Eye (tissue), 1 donor: ENCODE measurements at regions not wholly inside any gene's neighbourhood (a gene's known extent, or its start where the extent isn't known, plus 50 kb on each side); places are given as distances from the start of the nearest gene placed in this dataset.
"Not testable (repeated sequence)": the region's sequence is repeated elsewhere in the genome, so short reads cannot be mapped to it uniquely, and the experiment has no call there.

Experiments used
- DNase-seq: peaks from one replicate; pipeline ENCODE4 v3.0.0-alpha.2; 2015

DNA sequence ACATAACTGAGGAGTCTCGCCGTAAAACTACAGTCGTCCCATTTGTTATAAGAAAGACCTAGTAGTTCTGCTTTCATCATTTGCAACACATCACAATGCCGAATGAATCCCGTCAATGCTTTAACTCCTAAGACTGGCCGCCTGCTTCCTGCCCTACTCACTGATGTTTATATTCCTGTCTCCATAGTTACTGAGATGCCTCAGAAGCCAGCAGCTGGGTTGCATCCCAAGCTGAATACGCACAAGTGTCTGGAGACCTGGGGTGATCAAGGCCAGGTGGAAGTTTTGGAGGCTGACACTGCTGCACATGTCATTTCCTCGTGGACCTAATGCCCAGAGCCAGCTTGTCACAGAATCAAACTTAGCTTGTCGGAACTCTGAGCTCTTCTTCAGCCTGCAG, 95.2 kb upstream of the UBE2E1 start:
- DNase-seq: peak; percentile 85

DNA sequence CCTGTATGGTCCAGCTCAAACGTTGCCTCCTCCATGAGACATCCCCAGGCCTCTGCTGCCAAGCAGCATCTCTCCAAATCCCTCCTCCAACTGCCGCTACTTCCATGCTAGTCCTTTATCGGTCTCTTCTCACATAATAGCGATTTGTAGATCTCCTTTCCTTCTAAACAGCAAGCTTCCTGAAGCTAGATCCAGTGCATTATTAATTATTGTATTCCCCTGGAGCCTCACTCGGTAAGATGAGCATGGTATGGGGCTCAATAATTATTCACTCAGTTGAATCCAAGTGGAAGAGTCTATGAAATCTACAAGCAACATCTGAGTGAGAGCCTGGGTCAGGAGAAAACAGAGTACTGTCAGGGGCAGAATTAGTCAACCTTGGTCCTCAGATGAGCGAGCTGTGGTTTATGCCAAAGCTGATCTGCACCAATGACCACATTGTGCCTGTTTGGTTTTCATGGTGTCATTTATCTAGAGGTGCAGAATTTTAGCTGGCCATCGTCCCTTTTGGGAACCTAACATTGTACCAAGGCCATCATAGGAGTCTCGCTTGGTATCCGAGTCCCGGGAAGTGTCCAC, 93.8 kb upstream of the UBE2E1 start:
- peak; percentile 69 for DNase-seq

DNA sequence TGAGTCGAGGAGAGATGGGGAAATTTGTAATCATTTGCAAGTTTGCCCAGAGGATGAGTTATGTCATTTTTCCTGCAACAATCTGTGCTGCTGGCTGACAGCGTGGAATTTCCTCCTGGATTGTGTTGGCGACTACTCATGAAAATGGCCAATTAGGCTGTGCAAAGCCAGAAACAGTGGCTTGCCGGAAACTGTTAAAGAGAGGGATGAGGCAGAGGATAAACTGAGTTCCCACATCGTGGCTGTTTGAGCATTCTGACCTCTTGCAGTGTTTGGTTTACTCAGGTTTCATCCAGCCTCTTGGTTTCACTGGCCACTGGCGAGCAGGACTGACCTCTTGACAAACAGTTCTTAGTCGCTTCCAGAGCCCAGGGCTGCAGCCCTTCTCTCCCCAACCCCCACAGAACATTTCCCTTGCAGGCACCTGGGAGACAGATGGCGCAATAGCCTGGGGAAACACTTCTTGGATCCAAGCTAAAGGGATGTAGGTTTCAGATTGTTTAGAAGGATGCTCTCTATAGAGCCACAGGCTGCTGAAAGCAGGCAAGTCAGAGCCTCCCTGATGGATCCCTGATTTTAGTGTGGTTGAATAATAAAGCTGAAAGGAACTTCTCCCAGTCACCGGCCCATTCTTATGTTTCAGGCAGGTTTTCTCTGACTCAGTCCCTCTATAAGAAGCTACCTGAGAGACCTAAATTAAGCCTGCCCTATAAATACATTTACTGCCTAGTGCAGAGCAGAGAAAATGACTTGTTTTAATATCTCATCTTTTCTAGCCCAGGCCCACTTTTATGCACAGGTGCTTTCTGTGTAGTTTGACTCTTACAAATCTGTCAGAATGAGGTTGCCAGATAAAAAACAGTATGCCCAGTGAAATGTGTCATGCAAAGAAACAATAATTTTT, 92.8 kb upstream of the UBE2E1 start:
- DNase-seq: peak; percentile 75

DNA sequence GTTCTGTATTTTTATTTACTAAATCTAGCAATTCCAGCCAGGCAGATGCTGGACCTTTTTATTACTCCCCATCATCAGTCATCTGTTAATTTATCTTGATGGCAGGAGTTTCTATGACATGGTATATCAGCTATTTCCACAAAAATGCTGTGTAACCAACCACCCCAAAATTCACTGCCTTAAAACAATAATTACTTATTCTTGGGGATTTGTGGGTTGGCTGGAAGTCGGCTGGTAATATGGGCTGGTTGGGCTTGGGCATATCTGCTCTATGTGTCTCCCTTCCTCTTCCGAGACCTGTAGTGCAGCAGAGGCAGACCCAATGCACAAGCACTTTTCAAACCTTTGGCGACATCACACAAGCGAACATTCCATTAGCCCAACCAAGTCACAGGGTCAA, 92.1 kb upstream of the UBE2E1 start:
- DNase-seq: no peak

DNA sequence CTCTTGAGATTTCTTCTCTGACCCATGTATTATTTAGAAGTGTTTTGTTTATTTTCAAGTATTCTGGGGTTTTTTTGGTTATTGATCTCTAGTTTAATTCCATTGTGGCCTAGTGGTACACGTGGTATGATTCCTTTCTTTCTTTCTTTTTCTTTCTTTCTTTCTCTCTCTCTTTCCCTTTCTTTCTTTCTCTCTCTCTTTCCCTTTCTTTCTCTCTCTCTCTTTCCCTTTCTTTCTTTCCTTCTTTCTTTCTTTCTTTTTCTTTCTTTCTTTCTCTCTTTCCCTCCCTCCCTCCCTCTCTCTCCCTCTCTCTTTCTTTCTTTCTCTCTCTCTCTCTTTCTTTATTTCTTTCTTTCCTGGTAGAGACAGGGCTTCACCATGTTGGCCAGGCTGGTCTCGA, 85.7 kb upstream of the UBE2E1 start:
- DNase-seq: no peak

DNA sequence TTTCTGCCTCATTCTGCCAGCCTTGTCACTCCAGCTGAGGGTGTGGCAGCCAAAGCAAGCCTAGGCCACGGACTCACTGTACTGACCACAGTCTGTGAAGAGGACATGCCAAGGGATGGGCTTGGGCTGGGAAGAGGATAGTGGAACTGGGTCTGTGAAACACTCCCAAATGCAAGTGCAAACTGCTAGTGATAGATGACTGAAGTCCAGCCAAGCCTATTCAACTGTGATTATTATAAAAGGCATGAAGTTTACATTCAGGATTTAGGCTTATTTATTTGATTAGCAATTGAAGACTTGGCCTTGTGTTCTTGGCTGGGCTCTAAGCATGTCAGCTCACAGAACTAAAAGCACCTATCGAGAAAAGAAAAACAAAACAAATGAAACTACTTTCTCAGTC, 84.9 kb upstream of the UBE2E1 start:
- DNase-seq: no peak

DNA sequence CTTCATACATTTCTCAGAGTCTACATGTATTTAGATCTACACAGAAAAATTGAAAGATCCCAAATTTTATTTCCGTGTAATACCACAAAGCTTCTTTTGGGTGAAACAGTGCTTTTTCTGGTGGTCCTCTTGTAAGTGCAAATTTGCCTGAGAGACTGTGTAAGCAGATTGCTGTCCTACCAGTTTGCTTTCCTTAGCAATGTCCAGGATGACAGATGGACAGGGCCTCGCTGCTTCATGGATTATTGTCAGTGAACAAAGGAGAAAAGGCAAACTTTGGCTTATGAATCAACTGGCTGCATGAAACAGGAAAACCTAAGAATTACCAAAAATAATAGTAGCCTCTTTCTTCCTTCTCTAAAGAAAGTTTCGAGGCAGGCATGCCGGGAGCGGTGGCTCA, 82.6 kb upstream of the UBE2E1 start:
- no peak for DNase-seq

DNA sequence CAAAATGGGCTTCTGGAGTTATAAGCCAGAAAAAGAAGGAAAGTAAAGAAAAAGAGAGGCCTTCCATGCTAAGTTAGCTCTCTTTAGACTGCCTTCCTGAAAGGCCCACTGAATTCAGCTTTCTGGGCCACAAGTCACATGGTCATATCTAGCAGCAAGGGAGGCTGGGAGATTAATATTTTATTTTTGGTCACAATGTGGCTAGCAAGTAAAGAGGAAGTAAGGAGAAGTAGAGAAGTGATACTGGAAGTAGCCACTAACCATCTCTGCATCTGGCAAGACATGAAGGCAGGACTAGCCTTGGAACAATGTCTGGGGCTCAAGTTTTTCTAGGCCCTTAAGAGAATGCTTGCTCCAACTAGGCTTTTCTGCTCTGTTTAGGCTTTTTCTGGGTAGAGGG, 81.8 kb upstream of the UBE2E1 start:
- DNase-seq: no peak

DNA sequence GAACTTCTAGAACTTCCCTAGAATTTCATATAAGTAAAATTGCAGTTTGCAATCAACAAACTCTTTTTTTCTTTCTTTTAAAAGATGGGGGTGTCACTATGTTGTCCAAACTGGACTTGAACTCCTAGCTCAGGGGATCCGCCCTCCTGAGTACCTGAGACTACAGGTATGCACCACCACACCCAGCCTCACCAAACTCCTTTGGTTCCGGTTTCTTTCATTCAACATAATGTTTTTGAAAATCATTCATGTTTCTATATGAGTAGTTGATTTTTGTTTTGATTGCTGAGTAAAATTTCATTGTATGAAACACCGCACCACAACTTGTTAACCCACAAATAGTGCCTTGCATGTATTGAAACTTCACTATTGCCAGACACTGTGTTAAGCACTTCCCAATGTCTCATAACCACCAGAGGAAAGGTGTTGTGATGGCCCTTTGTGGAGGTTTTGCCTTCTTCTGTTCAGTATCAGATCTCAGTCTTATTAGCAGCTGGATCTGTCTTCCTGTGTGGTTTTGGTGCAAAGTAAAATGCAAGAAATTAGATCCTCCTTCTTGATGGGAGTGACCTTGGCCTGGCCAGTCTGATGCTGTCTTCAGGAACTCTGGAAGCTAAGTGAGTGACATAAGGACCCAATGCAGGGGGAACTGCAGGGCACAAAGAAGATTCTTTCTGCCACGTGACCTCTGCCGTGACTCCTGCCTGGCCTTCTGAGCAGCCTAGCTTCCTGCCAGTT, 78.8 kb upstream of the UBE2E1 start:
- no peak for DNase-seq

DNA sequence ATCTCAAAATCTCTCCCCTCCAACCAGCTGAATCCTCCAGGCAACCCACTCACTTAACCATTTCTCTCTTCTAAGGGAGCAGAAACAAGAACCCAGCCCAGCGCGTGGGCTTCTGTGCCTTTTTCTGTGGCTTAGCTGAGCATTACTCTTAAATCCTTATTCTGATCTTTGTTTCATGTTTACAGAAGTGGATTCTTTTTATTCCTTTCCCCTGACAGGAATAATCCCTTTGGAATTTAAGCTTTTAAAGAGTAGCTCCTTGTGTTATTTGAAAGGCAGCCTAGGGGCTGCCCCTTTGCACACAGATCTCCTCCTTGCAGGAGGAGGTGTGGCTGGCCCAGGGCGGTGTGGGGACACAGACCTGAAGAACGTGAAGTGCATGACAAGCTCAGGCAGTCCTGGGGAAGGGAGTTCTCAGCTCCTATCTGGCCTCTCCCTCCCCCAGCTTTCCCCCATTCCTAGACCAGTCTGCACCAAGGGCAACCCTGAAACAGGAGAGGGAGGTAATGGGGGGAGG, 77.1 kb upstream of the UBE2E1 start:
- no peak for DNase-seq

DNA sequence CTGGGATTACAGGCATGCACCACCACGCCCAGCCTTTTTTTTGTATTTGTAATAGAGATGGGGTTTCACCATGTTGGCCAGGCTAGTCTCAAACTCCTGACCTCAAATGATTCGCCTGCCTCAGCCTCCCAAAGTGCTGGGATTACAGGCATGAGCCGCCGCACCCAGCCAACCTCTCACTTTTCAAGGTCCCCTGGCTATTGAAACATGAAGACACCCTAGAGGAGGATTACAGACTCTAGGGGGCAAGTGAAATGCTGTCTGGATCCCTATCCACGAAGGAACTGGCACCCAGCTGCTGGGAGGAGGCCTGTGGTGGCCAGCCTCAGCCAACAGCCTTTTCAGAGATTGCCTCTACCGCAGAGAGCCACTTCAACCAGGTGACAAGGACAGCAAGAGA, 76.4 kb upstream of the UBE2E1 start:
- DNase-seq: not testable (repeated sequence)

DNA sequence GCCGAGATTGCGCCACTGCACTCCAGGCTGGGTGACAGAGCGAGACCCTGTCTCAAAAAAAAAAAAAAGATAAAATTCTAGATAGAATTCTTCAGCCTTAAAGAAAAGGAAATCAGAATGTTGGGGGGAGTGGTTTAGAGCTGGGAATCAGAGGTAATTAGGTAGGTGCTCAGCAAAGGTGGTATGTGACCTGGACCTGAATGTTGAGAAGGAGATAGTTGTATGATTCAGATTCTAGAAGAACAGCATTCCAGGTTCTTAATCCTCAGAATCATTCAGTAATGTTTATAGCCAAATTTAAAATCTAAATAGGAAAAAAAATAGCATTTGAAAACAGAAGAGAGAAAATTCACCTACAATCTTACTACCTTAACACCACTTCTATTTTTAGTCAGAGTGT, 71.3 kb upstream of the UBE2E1 start:
- no peak for DNase-seq

DNA sequence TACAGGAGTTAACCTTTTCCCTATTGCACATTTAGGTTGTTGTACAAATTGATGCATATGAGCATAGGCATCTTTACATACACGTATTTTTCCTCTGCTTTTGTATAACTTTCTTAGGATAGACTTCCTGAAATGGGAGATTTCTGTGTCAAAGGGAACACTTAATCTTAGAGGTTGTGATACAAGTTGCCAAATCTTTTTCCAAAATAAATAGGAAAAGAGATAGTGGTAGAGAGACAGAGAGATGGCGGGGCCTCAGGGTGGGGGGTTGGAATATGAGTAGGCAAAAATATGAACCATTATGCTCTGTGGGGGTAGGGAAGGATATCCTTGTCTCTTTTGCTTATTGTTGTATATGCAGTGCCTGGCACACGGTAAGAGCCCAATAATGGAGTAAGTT, 70.7 kb upstream of the UBE2E1 start:
- DNase-seq: no peak

DNA sequence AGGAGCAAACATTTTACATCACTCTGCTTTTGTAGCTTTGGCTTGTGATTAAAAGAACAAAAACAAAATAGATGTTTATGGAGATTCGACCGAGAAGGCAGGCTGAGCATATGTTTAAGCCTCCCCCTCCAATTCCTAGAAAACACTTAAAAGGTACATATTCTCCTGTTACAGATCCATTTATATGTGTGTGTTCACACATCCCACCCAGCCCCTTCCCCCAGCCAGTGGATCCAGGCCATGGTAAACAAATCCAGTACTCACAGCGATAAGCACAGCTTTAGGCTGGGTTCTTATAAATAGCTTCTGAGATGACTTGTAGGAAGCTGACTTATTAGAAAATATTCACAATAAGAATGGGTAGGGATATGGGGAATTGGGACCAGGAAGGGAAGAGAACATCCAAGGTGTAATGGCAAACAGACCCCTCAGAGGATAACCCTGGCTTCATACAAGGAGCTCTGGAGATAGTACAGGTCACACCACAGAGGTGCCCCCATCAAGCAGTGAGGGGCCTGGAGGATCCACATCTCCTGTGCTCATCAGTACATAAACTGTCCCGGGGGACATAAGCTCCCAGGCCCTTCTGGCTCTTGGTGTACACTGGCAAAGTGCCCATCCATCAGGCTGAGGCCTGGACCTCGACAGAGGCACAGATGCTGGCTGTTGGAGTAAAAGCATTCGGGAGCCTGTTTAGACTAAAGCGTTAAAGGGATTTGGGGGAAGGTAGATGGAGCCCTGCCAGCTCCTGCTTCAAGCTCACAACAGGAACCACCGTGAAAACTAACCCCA, 70.0 kb upstream of the UBE2E1 start:
- peak; percentile 51 for DNase-seq

DNA sequence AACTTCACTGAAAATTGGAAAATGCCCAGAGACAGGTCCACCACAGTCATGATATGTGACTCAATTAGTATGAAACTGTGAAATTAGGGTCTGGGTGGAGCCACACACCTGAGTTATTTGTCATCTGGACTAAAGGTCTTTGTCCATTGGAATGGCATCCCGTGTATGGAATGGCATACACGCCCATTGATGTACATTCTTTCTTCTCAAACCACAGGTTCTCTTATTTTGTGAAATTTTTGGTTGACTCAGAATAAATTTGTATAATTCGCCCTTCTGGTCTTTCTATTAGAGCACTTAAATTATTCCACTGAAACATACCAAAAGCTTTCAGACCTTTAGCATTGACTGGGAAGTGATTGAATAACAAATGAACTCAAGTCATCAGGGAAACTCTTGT, 66.8 kb upstream of the UBE2E1 start:
- no peak for DNase-seq

DNA sequence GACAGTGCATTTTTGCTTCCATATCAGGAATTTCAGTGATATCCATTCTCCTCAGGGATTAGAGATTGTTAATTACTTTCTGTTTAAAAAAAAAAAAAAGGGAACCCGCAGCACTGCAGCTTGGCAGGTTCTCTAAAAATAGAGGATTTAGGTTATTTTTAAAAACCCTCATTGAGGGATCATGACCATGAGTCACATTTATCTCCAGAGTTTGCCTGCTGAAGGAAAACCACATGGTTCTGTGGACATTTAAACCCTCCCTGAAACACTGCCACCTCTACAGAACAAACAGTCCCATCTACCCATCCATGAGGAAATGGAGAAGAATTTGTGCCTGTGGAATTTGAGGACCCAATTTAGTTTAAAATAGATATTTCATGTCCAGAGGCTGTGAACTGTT, 66.2 kb upstream of the UBE2E1 start:
- no peak for DNase-seq

DNA sequence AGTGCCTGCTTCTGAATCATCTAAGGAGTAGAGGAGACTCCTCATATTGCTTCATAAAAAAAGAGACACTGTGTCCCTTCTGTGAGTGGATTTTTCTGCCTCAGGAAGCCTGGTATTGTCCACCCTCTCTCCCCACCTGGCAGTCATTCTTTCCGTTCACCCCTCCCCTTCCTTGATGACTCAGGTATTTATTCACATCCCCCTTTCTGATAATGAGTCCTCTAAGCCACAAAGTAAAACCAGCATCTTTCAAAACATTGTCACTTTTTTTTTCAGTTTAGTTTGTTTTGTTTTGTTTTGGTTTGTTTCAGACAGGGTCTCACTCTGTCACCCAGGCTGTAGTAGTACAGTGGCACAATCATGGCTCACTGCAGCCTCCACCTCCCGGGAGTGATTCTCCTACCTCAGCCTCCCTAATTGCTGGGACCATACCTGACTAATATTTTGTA, 65.2 kb upstream of the UBE2E1 start:
- no peak for DNase-seq

DNA sequence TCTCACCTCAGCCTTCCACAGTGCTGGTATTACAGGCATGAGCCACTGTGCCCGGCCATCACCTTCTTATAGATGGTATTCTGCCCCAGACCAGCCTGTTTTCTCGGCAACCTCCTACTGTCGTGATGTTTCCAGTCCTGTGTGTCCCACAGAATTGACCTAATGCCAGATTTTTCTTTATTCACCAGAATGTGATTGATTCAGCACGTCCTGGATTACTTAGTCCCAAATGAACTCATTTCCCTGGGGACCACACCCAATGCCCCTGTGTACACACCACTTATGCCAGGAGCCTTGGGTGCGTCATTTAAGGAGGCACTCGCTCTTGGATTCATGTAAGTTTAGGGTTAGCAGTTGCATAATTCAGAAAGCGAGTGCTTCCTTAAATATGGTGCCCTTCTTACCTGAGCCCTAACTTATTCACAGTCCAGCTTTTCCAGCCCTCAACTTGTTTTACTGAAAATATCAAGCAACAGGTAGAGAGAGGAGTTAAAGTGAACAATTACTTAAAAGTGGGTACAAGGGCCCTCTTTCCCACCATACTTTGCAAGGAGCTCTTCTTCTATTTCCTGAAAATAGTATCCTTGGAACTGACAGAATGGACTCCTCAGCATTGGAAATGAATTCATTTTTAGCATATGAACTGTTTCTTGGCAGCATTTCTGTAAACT, 64.6 kb upstream of the UBE2E1 start:
- no peak for DNase-seq

DNA sequence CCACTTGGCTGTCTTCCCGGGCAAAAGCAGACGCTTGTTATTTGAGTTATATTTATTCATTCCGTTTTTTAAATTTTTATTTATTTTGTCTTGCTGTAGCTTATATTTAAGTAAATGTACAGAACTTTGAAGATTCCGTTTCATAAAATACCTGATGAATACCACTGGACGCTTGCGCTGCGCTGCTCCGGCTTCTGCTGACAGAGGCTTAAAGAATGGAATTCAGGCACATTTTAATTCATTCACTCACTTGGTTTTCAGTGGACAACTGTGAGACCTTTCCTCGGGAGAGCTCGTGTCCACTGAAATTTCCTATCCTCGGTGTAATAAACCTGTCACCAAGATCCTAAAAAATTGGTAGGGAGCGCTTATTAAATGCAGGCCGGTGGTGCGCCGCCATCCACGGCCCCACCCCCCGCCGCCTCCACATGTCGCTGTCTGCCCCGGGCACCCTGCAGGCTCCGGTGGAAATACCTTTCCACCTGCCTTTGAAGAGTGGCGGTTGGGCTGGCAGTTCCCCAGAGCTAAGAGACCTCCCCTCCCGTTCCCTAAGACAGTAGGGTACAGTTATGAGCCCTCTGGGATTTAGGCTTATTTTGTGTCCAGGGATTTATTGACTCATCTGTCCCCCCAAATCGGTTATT, 62.5 kb upstream of the UBE2E1 start:
- DNase-seq: peak; percentile 44

DNA sequence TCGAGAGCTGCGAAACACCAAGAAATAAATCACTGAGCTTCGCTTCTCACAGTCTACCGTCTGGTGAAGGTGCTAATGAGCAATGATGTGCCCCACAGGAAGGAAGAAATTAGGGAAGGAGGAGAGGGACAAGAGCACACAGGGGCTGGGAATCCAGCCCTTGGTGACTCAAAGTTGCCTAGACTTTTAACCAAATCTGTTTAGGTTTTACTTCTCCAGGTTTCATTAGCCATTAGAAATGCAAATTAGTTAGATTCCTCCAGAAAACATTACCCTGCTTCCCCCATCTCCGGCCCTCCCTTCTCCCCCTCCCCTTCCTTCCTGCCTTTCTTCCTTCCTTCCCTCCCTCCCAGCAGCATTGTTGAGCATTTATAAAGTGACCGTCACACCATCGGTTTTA, 59.3 kb upstream of the UBE2E1 start:
- no peak for DNase-seq

DNA sequence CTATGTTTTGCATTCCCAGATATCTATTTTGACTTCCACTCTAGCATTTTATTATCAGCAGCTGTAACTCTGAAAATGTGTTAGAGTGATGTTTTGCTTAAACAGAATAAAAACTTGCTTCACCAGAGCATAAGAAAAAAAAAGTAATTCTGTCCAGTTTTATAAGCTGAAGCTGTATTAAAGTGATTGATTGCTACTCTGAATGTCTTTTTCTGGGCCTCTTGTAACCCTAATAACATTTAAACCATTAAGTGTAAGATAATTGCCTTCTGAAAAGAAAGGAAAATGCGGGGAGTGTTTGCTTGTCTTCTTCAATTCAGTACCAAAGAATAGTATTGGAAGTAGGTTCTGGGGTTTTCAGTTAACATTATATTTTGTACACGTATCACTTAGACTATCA, 57.9 kb upstream of the UBE2E1 start:
- peak; percentile 18 for DNase-seq
